Activated CD4-positive, alpha-beta T cell treated with anti-CD3 and anti-CD28 coated beads for 36 hours (primary cell): ENCODE measurements at regions not wholly inside any gene's neighbourhood (a gene's known extent, or its start where the extent isn't known, plus 50 kb on each side); places are given as distances from the start of the nearest gene placed in this dataset.

Source experiments
- ATAC-seq: fragments of 200-7000 bp; cut with Tn5 transposase; one replicate; pipeline ENCODE4 v1.10.0; 2021; ENCODE audit warnings: mild to moderate bottlenecking, moderate library complexity
- CTCF ChIA-PET: fragments of 350-600 bp; sonication (Branson Sonifier 250); formaldehyde crosslinking; loops from one replicate; lab custom pipeline; 2021; ENCODE audit warnings: antibody characterized with exemption; lab: Charles Lee
- POLR2A ChIA-PET: fragments of 350-600 bp; sonication (Branson Sonifier 250); formaldehyde crosslinking; loops from one replicate; lab custom pipeline; 2021; ENCODE audit warnings: antibody characterized with exemption, inconsistent platforms; lab: Charles Lee
- DNase-seq: peaks from one replicate; pipeline ENCODE4 v3.0.0-alpha.2; 2020
- H3K27ac Mint-ChIP-seq: one replicate; pipeline ENCODE4 v1.8.0; 2021; ENCODE audit warnings: mixed read lengths
- H3K27me3 Mint-ChIP-seq: one replicate; pipeline ENCODE4 v1.8.0; 2021; ENCODE audit warnings: mixed read lengths
- H3K36me3 Mint-ChIP-seq: one replicate; pipeline ENCODE4 v1.8.0; 2021; ENCODE audit warnings: low read depth, mixed read lengths
- H3K4me1 Mint-ChIP-seq: one replicate; pipeline ENCODE4 v1.8.0; 2021; ENCODE audit warnings: mixed read lengths
- H3K4me3 Mint-ChIP-seq: one replicate; pipeline ENCODE4 v1.8.0; 2021; ENCODE audit warnings: mild to moderate bottlenecking, moderate library complexity, mixed read lengths
- H3K9me3 Mint-ChIP-seq: one replicate; pipeline ENCODE4 v1.8.0; 2021; ENCODE audit warnings: low read depth, mixed read lengths
- intact Hi-C, 2 experiments: fragments of 100-400 bp; cut with DNase I in 1 of 2; cut with micrococcal nuclease in 1 of 2; formaldehyde crosslinking; loops; one replicate each; pipeline versions ENCODE4 v1.14.2 to v1.15.1; 2022 to 2024; cut with DNase I, micrococcal nuclease

- Mint-ChIP-seq H3K4me1 (no peaks in the 10 kb centered on the region), H3K9me3 (no peaks in the 10 kb centered on the region), H3K4me3 (no peak overlapping the region), H3K27me3 (peaks cover 6% of the 10 kb centered on the region), H3K36me3 (no peaks in the 10 kb centered on the region), H3K27ac (no peak overlapping the region)
- ATAC-seq (no peak), DNase-seq (no peak)
- ChIA-PET POLR2A (no interaction called here), CTCF (no interaction called here)
- intact Hi-C loops = no loop called here
Measured at GRCh38 chr22:49368221-49368975, 459.3 kb downstream of the BRD1 start.

GRCh38 chr22:49367041-49367697, 460.5 kb downstream of the BRD1 start:
- Mint-ChIP-seq H3K36me3 (no peaks in the 10 kb centered on the region), H3K4me1 (no peaks in the 10 kb centered on the region), H3K4me3 (no peak overlapping the region), H3K27me3 (peaks cover 6% of the 10 kb centered on the region), H3K9me3 (no peaks in the 10 kb centered on the region), H3K27ac (no peak overlapping the region)
- intact Hi-C loops = no loop called here
- ATAC-seq (no peak), DNase-seq (no peak)
- POLR2A ChIA-PET = interaction anchor here (0.6 kb wide), 1 partner anchor 1826 kb away, joined by 3 read pairs; no protein-coding TSS in a partner anchor
- CTCF ChIA-PET = no interaction called here

GRCh38 chr22:49366437-49366836, 461.2 kb downstream of the BRD1 start:
- H3K36me3 Mint-ChIP-seq = no peaks in the 10 kb centered on the region
- no peak overlapping the region for H3K27ac Mint-ChIP-seq
- H3K4me3 Mint-ChIP-seq = no peak overlapping the region
- no peak for ATAC-seq
- ChIA-PET POLR2A (interaction anchor here (0.6 kb wide), 1 partner anchor 1825 kb away, joined by 3 read pairs; no protein-coding TSS in a partner anchor), CTCF (no interaction called here)
- H3K27me3 Mint-ChIP-seq = peaks cover 8% of the 10 kb centered on the region
- H3K4me1 Mint-ChIP-seq = no peaks in the 10 kb centered on the region
- H3K9me3 Mint-ChIP-seq = no peaks in the 10 kb centered on the region
- no peak for DNase-seq
- intact Hi-C loops = no loop called here

- no peaks in the 10 kb centered on the region for H3K9me3 Mint-ChIP-seq
- no peaks in the 10 kb centered on the region for H3K4me1 Mint-ChIP-seq
- ATAC-seq = no peak
- H3K27ac Mint-ChIP-seq = no peak overlapping the region
- ChIA-PET POLR2A (no interaction called here), CTCF (no interaction called here)
- intact Hi-C loops = no loop called here
- H3K36me3 Mint-ChIP-seq = no peaks in the 10 kb centered on the region
- H3K4me3 Mint-ChIP-seq = no peak overlapping the region
- H3K27me3 Mint-ChIP-seq = peaks cover 8% of the 10 kb centered on the region
- no peak for DNase-seq
Measured at GRCh38 chr22:49365910-49366309, 461.8 kb downstream of the BRD1 start.

- no peak for ATAC-seq
- no peak for DNase-seq
- intact Hi-C loops = no loop called here
- CTCF ChIA-PET = no interaction called here
- Mint-ChIP-seq H3K4me1 (no peaks in the 10 kb centered on the region), H3K27me3 (peaks cover 8% of the 10 kb centered on the region), H3K4me3 (no peak overlapping the region), H3K9me3 (no peaks in the 10 kb centered on the region), H3K36me3 (no peaks in the 10 kb centered on the region), H3K27ac (no peak overlapping the region)
- POLR2A ChIA-PET = no interaction called here
Measured at GRCh38 chr22:49365191-49365837, 462.4 kb downstream of the BRD1 start.

GRCh38 chr22:49364398-49364797, 463.3 kb downstream of the BRD1 start:
- intact Hi-C loops = no loop called here
- DNase-seq = no peak
- Mint-ChIP-seq H3K27me3 (peaks cover 10% of the 10 kb centered on the region), H3K27ac (no peak overlapping the region), H3K9me3 (no peaks in the 10 kb centered on the region), H3K4me1 (no peaks in the 10 kb centered on the region), H3K4me3 (no peak overlapping the region), H3K36me3 (no peaks in the 10 kb centered on the region)
- ChIA-PET POLR2A (no interaction called here), CTCF (interaction anchor here (0.6 kb wide), 1 partner anchor 80 kb away, joined by 3 read pairs; no protein-coding TSS in a partner anchor)
- ATAC-seq = no peak

GRCh38 chr22:49363526-49364230, 464.0 kb downstream of the BRD1 start:
- Mint-ChIP-seq H3K9me3 (no peaks in the 10 kb centered on the region), H3K4me3 (no peak overlapping the region), H3K4me1 (no peaks in the 10 kb centered on the region), H3K27ac (no peak overlapping the region), H3K36me3 (no peaks in the 10 kb centered on the region), H3K27me3 (peaks cover 7% of the 10 kb centered on the region)
- ChIA-PET CTCF (no interaction called here), POLR2A (no interaction called here)
- ATAC-seq (no peak), DNase-seq (no peak)
- intact Hi-C loops = no loop called here

GRCh38 chr22:49362211-49362839, 465.3 kb downstream of the BRD1 start:
- ChIA-PET CTCF (no interaction called here), POLR2A (no interaction called here)
- intact Hi-C loops = no loop called here
- Mint-ChIP-seq H3K36me3 (no peaks in the 10 kb centered on the region), H3K9me3 (no peaks in the 10 kb centered on the region), H3K4me3 (no peak overlapping the region), H3K27ac (no peak overlapping the region), H3K27me3 (peaks cover 8% of the 10 kb centered on the region), H3K4me1 (no peaks in the 10 kb centered on the region)
- no peak for DNase-seq
- no peak for ATAC-seq

- intact Hi-C loops = no loop called here
- ATAC-seq (no peak), DNase-seq (no peak)
- H3K4me1 Mint-ChIP-seq = no peaks in the 10 kb centered on the region
- no peak overlapping the region for H3K27ac Mint-ChIP-seq
- H3K9me3 Mint-ChIP-seq = no peaks in the 10 kb centered on the region
- no peak overlapping the region for H3K4me3 Mint-ChIP-seq
- no peaks in the 10 kb centered on the region for H3K36me3 Mint-ChIP-seq
- ChIA-PET POLR2A (no interaction called here), CTCF (no interaction called here)
- H3K27me3 Mint-ChIP-seq = peaks cover 13% of the 10 kb centered on the region
Measured at GRCh38 chr22:49361164-49361563, 466.5 kb downstream of the BRD1 start.

- Mint-ChIP-seq H3K4me1 (no peaks in the 10 kb centered on the region), H3K4me3 (no peak overlapping the region), H3K27ac (no peak overlapping the region), H3K36me3 (no peaks in the 10 kb centered on the region), H3K27me3 (peaks cover 17% of the 10 kb centered on the region), H3K9me3 (no peaks in the 10 kb centered on the region)
- intact Hi-C loops = no loop called here
- POLR2A ChIA-PET = no interaction called here
- DNase-seq (no peak), ATAC-seq (no peak)
- CTCF ChIA-PET = no interaction called here
Measured at GRCh38 chr22:49360746-49361145, 466.9 kb downstream of the BRD1 start.

GRCh38 chr22:49359076-49359475, 468.6 kb downstream of the BRD1 start:
- Mint-ChIP-seq H3K9me3 (no peaks in the 10 kb centered on the region), H3K27ac (no peak overlapping the region)
- POLR2A ChIA-PET = no interaction called here

More at GRCh38 chr22:49359076-49359475, 468.6 kb downstream of the BRD1 start:
- Mint-ChIP-seq H3K36me3 (no peaks in the 10 kb centered on the region), H3K4me3 (no peak overlapping the region), H3K27me3 (peaks cover 21% of the 10 kb centered on the region), H3K4me1 (no peaks in the 10 kb centered on the region)
- intact Hi-C loops = no loop called here
- DNase-seq (no peak), ATAC-seq (no peak)
- CTCF ChIA-PET = no interaction called here
